H1 (cell line): ENCODE measurements at regions not wholly inside any gene's neighbourhood (a gene's known extent, or its start where the extent isn't known, plus 50 kb on each side); places are given as distances from the start of the nearest gene placed in this dataset.

ENCODE experiments used
- EZH2 ChIP-seq: fragments of 200-600 bp; sonication (generic); IDR thresholded peaks from 2 replicates; pipeline ENCODE4 v1.7.1; 2012; ENCODE audit warnings: low read depth, mild to moderate bottlenecking, moderate library complexity, low read length, inconsistent platforms; ENCODE audit not compliant: severe bottlenecking
- NANOG ChIP-seq: IDR thresholded peaks from 2 replicates; pipeline ENCODE4 v1.6.1; 2011; ENCODE audit warnings: low read length, low read depth, mild to moderate bottlenecking, inconsistent platforms; ENCODE audit not compliant: insufficient read depth, poor library complexity, severe bottlenecking
- POLR2AphosphoS5 ChIP-seq: IDR thresholded peaks from 2 replicates; pipeline ENCODE4 v1.6.1; 2011; ENCODE audit warnings: low read depth, low read length
- TF ChIP-seq, protein P1 (sequence below), 3 experiments: IDR thresholded peaks; 1 replicate in 2 of 3; 2 replicates in 1 of 3; pipeline versions ENCODE4 v1.5.1 to v1.6.1; 2011; ENCODE audit warnings: low read length in 3 of 3, mild to moderate bottlenecking in 3 of 3, inconsistent platforms in 2 of 3, low read depth in 1 of 3, moderate library complexity in 1 of 3; ENCODE audit not compliant: insufficient read depth in 1 of 3; ENCODE audit errors: control extremely low read depth in 1 of 3

DNA sequence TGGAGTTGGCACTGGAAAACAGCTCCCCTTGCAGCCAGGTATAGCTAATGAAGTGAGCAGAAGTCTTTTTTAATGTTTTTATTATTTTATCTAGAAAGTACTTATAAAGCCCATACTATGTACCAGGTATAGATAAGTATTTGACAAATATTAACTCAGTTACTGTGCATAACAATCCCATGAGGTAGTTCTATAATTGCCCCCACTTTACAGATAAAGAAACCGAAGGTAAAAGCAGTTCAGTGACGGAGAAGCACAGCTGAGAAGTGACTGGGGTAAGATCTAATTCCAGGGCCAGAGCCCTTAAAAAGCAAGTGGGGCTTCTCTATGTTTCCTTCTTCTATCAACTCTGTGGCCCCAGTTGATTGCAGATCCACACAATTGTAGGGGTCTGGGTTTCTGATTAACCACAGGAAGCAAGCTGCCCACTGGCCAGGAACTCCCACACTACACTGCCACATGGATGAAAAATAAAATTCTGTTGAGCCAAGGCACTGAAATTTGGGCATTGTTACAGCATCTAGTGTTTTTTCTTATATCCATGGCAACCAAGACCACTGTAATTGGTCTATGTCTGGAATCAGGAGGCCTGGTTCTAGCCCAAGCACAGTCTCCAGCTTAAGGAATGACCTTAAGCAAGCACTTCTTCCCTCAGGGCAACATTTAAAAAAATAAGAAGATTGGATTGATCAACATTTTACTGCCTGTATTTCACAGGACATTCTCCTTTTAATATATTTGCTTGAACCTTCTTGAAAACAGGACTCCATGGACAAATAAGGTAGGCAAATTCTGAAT lies 55.3 kb upstream of the TEAD1 start:
- TF ChIP-seq NANOG (no peak), POLR2AphosphoS5 (no peak), EZH2 (no peak)
- TF ChIP-seq, protein P1, sequence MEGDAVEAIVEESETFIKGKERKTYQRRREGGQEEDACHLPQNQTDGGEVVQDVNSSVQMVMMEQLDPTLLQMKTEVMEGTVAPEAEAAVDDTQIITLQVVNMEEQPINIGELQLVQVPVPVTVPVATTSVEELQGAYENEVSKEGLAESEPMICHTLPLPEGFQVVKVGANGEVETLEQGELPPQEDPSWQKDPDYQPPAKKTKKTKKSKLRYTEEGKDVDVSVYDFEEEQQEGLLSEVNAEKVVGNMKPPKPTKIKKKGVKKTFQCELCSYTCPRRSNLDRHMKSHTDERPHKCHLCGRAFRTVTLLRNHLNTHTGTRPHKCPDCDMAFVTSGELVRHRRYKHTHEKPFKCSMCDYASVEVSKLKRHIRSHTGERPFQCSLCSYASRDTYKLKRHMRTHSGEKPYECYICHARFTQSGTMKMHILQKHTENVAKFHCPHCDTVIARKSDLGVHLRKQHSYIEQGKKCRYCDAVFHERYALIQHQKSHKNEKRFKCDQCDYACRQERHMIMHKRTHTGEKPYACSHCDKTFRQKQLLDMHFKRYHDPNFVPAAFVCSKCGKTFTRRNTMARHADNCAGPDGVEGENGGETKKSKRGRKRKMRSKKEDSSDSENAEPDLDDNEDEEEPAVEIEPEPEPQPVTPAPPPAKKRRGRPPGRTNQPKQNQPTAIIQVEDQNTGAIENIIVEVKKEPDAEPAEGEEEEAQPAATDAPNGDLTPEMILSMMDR (IDR thresholded peaks at IDR 0.05; ENCODE audit: control extremely low read depth in 1 of 3, insufficient read depth in 1 of 3, low read depth in 1 of 3, low read length in 3 of 3) = no peak
